Midbrain (tissue), 1 donor: ENCODE measurements at regions not wholly inside any gene's neighbourhood (a gene's known extent, or its start where the extent isn't known, plus 50 kb on each side); places are given as distances from the start of the nearest gene placed in this dataset.
"Not testable (repeated sequence)": the region's sequence is repeated elsewhere in the genome, so short reads cannot be mapped to it uniquely, and the experiment has no call there.

Experiments used
- DNase-seq: peaks from one replicate; lab custom pipeline; 2025; lab: John Stamatoyannopoulos, UW

DNA sequence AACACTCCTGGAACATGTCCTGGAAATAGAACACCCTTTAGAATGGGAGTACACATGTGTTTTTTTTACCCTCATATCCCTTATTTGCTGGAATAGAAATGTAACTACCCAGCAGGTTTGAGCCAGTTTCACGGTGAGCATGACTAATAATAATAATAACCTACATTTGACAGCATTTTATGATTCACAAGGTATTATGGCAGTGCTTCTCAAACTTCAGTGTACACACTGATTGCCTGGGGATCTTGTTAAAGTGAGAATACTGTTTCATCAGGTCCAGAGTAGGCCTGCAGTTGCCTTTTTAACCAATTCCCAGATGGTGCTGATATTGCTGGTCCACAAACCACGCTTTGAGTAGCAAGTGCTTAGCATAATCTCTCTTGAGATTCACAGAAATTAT, 63.9 kb downstream of the NFKBIZ start:
- DNase-seq: no peak

DNA sequence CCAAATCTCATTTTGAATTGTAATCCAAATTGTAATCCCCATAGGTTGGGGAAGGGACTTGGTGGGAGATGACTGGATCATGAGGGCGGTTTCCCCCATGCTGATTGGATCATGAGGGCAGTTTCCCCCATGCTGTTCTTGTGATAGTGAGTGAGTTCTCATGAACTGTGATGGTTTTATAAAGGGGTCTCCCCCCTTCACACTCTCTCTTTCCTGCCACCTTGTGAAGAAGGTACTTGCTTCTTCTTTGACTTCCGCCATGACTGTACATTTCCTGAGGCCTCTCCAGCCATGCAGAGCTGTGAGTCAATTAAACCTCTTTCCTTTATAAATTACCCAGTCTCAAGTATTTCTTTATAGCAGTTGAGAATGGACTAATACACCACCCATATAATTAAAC, 68.4 kb downstream of the NFKBIZ start:
- DNase-seq: not testable (repeated sequence)

DNA sequence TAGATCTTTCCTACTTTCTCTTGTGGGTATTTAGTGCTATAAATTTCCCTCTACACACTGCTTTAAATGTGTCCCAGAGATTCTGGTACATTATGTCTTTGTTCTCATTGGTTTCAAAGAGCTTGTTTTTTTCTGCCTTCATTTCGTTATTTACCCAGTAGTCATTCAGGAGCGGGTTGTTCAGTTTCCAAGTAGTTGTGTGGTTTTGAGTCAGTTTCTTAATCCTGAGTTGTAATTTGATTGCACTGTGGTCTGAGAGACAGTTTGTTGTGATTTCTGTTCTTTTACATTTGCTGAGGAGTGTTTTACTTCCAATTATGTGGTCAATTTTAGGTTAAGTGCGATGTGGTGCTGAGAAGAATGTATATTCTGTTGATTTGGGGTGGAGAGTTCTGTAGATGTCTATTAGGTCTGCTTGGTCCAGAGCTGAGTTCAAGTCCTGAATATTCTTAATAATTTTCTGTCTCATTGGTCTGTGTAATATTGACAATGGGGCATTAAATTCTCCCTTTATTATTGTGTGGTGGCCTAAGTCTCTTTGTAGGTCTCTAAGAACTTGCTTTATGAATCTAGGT, 72.9 kb downstream of the NFKBIZ start:
- not testable (repeated sequence) for DNase-seq

- DNase-seq: not testable (repeated sequence)
These were observed 75.3 kb downstream of the NFKBIZ start for GRCh38 chr3:101924621-101925020.

- not testable (repeated sequence) for DNase-seq
These were observed 75.8 kb downstream of the NFKBIZ start for GRCh38 chr3:101925124-101925523.

DNA sequence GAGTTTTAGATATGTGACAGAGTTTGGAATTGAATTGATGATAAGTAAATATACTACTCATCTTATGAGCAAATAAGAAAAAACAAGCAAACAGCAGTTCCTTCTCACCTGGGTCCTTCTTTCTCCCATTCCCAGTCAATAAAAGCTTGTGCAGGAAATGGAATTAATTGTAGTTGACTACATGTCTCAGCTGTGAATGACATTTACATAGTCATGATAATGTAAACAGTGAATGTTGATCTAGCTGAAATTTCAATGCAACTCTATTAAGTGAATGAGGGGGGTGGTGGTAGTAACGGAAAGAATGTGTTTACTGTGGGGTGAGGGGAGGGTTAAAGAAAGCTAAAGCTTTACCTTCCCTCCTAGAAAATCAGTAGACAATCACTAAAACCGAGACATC, 76.2 kb downstream of the NFKBIZ start:
- DNase-seq: no peak

- no peak for DNase-seq
These were observed 77.3 kb downstream of the NFKBIZ start for GRCh38 chr3:101926594-101927105.

DNA sequence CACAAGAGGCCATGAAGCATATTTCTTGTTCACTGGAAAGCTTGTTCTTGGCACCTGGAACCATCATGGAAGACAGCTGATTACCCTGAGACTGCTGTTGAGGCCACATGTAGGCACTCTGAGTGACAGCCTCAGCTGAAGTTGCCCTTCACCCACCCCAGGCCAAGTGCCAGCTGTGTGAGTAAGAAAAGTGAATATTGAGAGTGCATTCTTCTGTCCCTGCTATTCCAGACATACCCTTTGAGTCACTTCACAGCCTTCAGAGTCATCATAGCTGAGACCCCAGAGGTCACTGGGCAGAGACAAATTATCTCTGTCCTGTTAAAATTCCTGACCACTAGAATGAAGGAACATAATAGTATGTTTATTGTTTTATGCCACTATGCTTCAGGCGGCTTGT, 79.6 kb downstream of the NFKBIZ start:
- no peak for DNase-seq

GRCh38 chr3:101931081-101931480, 81.8 kb downstream of the NFKBIZ start:
- DNase-seq: no peak

DNA sequence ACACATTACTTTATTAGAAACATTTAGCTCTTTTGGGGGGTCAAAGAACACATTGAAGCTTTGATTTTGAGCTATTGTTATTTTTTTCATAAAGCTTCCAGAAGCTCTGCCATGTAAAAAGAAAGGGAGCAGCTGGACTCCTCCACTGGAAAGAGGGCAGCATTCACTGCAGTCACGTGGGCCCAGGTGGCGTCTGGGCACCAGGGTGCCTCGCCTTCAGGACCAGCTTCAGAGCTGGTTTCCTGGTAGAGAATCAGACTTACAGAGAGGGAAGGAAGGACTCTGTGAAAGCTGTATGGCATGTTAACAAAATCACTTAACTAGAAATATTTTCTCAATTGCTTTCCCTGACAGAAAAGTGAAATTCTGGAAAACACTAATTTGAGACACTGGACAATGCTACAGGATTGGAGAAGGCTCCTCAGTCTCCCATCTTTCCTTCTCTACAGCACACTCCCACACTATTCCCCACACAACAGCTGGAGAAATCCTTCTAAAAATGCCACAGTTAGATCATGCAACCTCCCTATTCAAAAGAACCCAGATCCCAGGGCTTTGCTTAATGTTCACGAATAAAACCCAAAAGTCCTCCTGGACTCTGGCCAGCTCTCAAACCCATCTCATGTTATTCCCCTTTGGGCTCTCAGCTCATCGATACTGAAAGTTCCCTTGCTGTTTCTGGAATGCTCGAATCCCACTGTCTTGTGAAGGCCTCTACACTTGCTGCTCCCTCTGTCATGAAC, 83.2 kb downstream of the NFKBIZ start:
- no peak for DNase-seq

- DNase-seq: no peak
These were observed 87.4 kb downstream of the NFKBIZ start for GRCh38 chr3:101936419-101937356.

- DNase-seq: no peak
These were observed 89.0 kb downstream of the NFKBIZ start for GRCh38 chr3:101938262-101938847.

GRCh38 chr3:101939361-101940049, 90.2 kb downstream of the NFKBIZ start:
- no peak for DNase-seq

DNA sequence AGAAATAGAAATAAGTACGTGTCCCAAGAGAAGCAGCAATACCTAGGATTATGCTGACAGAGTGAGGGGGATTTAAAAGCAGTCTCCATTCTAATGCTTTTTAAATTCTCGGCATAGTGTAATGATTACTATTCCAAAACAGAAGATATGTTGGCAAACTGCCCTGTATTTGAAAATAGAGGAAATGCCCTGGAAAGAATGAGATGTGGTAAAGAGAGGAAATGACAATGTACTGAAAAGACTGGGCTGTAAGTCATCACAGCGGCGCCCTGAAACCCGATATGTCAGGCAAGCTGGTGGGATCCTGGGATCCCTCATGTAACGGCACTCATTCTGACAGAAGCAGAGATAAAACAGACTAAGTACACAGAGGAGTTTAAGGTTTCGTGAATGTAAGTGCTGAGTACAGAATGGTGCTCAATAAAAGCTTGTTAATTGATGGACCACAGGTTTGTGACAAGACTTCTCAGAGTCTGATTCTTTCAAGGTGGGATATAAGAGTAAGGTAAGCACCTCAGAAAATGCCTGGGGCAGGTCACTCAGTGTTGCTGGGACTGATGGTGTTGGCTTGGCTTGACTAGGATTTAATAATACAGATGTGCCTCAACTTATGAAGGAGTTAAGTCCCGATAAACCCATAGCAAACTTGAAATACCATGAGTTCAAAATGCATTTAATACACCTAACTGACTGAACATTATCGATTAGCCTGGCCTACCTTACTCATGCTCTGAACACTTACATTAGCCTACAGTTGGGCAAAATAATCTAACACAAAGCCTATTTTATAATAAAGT, 91.4 kb downstream of the NFKBIZ start:
- DNase-seq: no peak

- no peak for DNase-seq
These were observed 92.2 kb downstream of the NFKBIZ start for GRCh38 chr3:101941318-101942040.

- DNase-seq: no peak
These were observed 93.0 kb downstream of the NFKBIZ start for GRCh38 chr3:101942356-101942755.

DNA sequence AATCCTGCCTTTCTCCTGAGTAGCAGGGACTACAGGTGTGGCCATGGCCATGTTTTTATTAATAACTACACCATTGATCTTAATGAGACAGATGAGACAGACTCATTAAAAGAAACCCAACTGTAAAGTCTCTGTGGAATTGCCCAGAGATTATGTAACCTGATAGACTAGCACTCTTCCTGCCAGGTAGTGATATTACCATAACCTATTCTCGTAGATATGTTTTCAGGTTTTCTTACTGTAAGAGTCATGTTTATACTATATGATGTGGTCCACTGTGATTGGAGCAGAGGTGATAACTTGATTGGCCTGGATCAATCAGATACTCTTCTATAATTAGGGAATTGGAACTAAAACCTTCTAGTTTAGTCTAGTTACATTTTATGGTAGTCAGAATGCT, 93.7 kb downstream of the NFKBIZ start:
- DNase-seq: no peak

- DNase-seq: no peak
These were observed 95.0 kb downstream of the NFKBIZ start for GRCh38 chr3:101944308-101944707.

DNA sequence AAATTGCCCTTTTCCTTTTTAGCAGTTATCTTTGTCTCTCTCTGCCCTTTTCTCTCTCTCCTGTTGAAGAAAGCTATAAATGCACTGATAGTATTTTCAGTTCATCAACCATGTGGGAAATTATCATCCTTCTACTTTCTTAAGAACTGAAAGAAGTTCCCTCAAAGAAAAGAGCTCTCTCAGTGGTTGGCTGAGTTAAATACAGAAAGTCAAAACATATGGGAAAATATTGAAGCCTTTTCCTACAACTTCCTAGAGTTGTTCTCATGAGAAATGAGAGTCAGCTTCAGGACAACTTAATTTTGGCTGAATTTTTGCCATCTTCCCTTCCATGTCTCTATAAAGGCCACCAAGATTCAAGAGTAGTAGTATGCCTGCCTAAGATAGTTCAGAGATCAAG, 96.7 kb downstream of the NFKBIZ start:
- no peak for DNase-seq

DNA sequence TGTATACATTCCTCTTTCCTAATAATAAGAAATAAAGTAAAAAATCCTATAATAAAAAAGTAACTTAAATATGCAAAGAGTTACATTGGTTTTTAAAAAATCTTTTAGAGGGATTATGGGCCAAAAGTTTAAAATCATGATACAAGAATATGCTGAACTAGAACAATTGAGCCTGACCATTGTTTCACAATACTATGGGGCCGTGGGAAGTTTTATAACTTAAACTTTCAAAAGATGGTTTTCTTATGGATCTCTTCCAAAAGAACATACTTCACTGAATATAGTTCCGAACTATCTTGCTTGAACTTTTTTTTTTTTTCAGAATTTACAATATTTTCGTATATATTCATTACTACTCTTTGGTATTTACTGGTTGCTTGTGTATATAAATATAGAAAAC, 97.6 kb downstream of the NFKBIZ start:
- no peak for DNase-seq
